GM12873 (cell line): ENCODE measurements at regions not wholly inside any gene's neighbourhood (a gene's known extent, or its start where the extent isn't known, plus 50 kb on each side); places are given as distances from the start of the nearest gene placed in this dataset.

Source experiments
- TF ChIP-seq, protein P1 (sequence below): IDR thresholded peaks from 2 replicates; pipeline ENCODE4 v1.5.1; 2012; ENCODE audit warnings: low read depth, mild to moderate bottlenecking, moderate library complexity, low read length, control low read depth; ENCODE audit not compliant: insufficient read depth; ENCODE audit errors: missing control alignments

GRCh38 chr6:168208854-168209253 lies 110.7 kb downstream of the DACT2 start:
- TF ChIP-seq, protein P1, sequence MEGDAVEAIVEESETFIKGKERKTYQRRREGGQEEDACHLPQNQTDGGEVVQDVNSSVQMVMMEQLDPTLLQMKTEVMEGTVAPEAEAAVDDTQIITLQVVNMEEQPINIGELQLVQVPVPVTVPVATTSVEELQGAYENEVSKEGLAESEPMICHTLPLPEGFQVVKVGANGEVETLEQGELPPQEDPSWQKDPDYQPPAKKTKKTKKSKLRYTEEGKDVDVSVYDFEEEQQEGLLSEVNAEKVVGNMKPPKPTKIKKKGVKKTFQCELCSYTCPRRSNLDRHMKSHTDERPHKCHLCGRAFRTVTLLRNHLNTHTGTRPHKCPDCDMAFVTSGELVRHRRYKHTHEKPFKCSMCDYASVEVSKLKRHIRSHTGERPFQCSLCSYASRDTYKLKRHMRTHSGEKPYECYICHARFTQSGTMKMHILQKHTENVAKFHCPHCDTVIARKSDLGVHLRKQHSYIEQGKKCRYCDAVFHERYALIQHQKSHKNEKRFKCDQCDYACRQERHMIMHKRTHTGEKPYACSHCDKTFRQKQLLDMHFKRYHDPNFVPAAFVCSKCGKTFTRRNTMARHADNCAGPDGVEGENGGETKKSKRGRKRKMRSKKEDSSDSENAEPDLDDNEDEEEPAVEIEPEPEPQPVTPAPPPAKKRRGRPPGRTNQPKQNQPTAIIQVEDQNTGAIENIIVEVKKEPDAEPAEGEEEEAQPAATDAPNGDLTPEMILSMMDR = no peak

GRCh38 chr6:168208402-168208801 lies 111.2 kb downstream of the DACT2 start:
- TF ChIP-seq, protein P1 = no peak

DNA sequence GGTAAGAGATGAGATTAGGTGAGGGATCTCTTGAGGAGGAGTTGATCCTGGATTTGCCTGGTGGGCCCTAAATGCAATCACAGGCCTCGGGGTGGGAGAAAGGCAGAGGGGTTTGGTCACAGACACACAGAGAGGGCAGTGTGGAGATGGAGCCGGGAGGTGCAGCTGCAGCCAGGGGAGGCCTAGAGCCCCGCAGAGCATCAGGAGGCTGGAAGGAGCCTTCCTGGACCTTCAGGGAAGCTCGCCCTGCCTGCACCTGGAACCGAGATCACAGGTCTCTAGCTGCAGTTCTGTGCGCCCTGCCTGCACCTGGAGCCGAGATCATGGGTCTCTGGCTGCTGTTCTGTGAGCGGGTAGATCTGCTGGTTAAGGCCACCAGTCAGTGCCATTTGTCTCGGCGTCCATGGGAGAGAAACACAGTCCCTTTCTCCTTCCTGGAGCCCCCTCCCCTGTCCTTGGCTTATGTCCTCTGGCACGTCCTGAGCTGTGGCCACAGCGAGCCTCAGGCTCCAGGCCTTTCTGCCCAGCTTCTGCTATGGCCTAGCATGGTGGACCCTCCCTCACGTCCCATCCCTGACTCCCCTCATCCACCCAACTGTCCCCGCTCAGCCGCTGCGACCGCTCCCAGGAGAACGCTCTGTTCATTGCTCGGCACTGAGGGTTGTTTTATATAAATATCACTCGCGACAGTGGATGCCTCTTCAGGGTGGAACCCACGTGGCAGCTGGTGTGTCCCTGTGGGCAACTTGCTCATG lies 112.0 kb downstream of the DACT2 start:
- TF ChIP-seq, protein P1 = no peak

DNA sequence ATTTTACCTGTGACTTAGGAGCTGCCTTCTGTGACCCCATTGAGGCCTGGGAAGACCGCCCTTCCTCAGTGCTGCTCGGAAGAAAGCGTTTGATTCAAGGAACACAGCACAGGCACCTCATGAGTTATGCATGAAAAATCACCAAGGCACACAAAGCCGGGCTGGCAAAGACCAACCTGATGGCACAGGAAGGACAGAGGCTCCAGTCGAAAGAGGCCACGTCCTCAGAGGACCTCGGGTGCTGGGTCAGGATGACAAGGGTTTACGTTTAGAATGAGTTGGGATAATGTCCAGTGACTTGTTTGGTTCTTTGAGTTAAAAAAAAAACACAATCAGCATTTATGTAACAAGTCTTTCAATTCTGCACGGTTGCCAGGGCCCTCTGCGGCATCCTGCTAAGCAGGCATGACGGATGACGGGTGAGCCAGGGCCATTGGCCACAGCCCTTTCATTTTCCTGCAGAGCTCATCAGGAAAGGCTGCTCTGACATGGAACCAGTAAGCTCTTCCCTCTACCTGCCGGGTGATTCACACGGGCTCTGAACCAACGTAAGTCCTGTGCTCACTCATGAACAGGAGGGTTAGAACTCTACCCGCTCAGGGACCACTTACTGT lies 112.8 kb downstream of the DACT2 start:
- TF ChIP-seq, protein P1 = no peak

DNA sequence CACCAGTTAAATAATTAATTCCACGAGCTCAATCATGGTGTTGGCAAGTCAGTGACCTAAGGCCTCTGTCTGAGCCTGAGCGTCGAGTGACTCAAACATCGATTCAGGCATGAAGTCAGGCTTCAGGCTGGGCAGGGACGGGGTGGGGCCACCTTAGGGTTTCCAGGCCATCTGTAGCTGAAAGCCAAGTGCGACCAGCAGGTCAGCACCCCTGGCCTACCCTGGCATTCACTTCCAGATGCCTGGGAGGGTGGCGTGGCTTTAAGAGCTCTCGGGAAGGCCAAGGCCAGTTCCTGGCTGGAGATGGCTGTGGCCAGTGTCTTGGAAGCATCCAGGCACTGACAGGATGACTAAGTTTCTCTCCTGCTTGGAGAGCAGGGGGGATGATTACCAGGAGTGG lies 113.4 kb downstream of the DACT2 start:
- TF ChIP-seq, protein P1 = no peak

- TF ChIP-seq, protein P1 = no peak
Observed at GRCh38 chr6:168201799-168202198, 117.8 kb downstream of the DACT2 start.

DNA sequence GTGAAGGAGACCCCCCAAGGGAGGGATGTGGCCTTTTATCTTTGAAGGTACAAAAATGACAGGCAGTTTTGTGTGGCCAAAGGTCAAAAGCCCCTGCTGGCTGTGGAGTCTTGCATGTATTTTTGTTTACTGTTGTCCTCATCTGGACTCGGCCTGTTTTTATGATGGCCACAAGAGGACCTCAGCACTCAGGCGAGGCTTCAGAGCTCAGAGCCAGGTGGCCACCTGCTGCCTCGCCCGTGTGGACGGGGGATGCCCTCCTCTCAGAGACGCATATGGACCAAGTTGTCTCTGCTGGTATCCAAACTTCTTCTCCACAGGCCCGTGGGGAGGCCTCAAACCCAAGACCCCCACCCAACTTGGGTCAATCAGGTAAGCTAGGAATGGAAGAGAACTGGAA lies 118.2 kb downstream of the DACT2 start:
- TF ChIP-seq, protein P1 = peak; percentile 18
